ENCODE measurements at regions not wholly inside any gene's neighbourhood (a gene's known extent, or its start where the extent isn't known, plus 50 kb on each side); places are given as distances from the start of the nearest gene placed in this dataset.
"Not testable (repeated sequence)": the region's sequence is repeated elsewhere in the genome, so short reads cannot be mapped to it uniquely, and the experiment has no call there.

- TF ChIP-seq, protein P1, sequence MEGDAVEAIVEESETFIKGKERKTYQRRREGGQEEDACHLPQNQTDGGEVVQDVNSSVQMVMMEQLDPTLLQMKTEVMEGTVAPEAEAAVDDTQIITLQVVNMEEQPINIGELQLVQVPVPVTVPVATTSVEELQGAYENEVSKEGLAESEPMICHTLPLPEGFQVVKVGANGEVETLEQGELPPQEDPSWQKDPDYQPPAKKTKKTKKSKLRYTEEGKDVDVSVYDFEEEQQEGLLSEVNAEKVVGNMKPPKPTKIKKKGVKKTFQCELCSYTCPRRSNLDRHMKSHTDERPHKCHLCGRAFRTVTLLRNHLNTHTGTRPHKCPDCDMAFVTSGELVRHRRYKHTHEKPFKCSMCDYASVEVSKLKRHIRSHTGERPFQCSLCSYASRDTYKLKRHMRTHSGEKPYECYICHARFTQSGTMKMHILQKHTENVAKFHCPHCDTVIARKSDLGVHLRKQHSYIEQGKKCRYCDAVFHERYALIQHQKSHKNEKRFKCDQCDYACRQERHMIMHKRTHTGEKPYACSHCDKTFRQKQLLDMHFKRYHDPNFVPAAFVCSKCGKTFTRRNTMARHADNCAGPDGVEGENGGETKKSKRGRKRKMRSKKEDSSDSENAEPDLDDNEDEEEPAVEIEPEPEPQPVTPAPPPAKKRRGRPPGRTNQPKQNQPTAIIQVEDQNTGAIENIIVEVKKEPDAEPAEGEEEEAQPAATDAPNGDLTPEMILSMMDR (IDR thresholded peaks at IDR 0.05) = not testable (repeated sequence)
- TF ChIP-seq POLR2A (IDR thresholded peaks at IDR 0.05) = not testable (repeated sequence)
Observed at GRCh38 chr15:30500511-30500910, 51.3 kb upstream of the GOLGA8Q start.
